Inferior parietal cortex (tissue), 1 donor: ENCODE measurements at regions not wholly inside any gene's neighbourhood (a gene's known extent, or its start where the extent isn't known, plus 50 kb on each side); places are given as distances from the start of the nearest gene placed in this dataset.

ENCODE experiments used
- DNase-seq: peaks from one replicate; pipeline ENCODE4 v3.0.0-alpha.2; 2016; ENCODE audit errors: extremely low spot score

DNA sequence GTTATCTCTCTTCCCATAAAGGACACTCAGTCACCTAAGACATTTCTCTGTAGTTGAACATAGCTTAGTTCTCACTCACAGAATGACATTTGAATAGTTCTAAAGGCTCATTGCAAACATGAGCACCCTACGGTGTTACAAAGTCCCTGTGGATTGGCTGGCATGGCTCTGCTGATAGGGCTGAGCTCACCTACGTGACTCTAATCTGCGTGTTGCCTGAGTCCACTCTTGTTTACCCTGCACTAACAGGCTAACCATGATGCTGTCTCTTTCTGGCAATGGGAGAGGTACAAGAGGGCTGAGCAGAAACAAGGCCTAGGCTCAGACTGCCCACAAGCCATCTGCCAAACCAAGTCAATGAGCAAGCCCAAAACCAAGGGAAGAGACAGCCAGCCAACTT is 103.6 kb downstream of the PALM2AKAP2 start:
- DNase-seq: no peak

GRCh38 chr9:109886041-109886440 is 106.0 kb downstream of the PALM2AKAP2 start:
- DNase-seq: peak; percentile 32

DNA sequence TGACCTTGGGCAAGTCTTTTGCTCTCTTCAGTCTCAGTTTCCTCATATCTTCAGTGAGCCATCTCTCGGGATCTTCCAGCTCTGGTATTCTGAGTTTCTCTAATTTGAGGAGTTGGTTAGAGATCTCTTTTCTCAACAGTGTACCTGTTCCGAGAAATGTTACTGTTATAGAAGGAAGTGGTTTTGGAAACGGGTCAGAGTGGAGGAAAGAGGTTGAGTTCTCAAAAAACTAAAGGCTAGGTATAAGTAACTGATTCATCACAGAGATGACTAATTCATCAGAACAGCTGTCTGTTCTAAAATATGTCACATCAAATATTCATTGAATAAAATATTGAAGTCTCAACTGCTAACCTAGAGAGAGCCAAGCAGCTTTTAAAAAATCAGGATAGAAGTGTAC is 106.6 kb downstream of the PALM2AKAP2 start:
- DNase-seq: no peak

GRCh38 chr9:109887079-109887478 is 107.1 kb downstream of the PALM2AKAP2 start:
- DNase-seq: no peak

GRCh38 chr9:109888695-109889094 is 108.7 kb downstream of the PALM2AKAP2 start:
- DNase-seq: no peak

GRCh38 chr9:109889456-109889855 is 109.5 kb downstream of the PALM2AKAP2 start:
- DNase-seq: no peak

GRCh38 chr9:109893241-109893640 is 113.2 kb downstream of the PALM2AKAP2 start:
- no peak for DNase-seq

DNA sequence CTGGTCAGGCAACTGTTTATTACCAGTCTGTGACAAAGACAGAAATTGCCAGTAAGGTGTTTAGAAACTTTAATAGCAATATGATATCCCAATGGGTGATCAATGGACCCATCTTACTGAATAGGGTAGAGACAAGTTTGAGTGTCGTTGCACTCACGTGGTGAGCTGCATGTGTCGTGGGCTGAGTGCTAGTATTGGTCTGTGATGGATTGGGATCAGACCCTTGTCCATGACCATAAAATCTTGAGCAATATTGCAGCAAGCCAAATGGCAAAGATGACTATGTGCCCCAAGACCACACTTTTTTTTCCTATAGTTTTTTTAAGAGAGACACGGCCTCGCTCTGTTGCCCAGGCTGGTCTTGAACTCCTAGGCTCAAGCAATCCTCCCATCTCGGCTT is 114.5 kb downstream of the PALM2AKAP2 start:
- DNase-seq: no peak

- DNase-seq: no peak
Measured at GRCh38 chr9:109894921-109895758, 115.1 kb downstream of the PALM2AKAP2 start.

- DNase-seq: no peak
Measured at GRCh38 chr9:109901201-109901600, 121.2 kb downstream of the PALM2AKAP2 start.

DNA sequence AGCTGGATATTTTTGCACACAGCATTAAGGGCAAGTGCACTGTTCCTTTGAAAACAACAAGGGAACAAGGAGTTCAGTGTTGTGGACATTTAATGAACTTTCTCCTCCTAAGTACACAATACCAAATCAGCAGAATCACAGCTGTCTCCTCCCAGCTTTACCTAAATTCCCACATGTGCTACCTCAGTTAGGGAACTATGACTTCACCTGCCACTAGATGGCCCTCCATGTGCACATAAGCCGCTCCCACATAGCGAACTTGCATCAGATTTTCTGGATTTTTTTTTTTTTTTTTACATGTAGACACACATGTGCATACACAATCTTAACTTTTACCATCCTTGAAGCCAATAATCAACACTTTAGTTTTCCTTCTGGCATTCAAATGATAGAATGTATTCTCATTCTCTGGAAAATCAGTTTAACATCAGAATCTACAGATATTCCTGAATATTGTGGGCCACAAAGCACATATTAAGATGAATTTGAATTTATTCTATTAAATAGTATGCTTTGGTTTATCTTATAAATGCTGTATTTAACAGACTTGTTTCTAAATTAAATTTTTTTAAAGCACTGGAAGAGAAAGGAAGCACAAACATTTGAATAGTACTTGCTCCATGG is 123.6 kb downstream of the PALM2AKAP2 start:
- DNase-seq: no peak

- DNase-seq: no peak
Measured at GRCh38 chr9:109904666-109905065, 124.7 kb downstream of the PALM2AKAP2 start.

- no peak for DNase-seq
Measured at GRCh38 chr9:109905472-109905871, 125.5 kb downstream of the PALM2AKAP2 start.

GRCh38 chr9:109906766-109907382 is 126.9 kb downstream of the PALM2AKAP2 start:
- DNase-seq: no peak

GRCh38 chr9:109907400-109907799 is 127.4 kb downstream of the PALM2AKAP2 start:
- no peak for DNase-seq

GRCh38 chr9:109907810-109908458 is 127.9 kb downstream of the PALM2AKAP2 start:
- DNase-seq: no peak

DNA sequence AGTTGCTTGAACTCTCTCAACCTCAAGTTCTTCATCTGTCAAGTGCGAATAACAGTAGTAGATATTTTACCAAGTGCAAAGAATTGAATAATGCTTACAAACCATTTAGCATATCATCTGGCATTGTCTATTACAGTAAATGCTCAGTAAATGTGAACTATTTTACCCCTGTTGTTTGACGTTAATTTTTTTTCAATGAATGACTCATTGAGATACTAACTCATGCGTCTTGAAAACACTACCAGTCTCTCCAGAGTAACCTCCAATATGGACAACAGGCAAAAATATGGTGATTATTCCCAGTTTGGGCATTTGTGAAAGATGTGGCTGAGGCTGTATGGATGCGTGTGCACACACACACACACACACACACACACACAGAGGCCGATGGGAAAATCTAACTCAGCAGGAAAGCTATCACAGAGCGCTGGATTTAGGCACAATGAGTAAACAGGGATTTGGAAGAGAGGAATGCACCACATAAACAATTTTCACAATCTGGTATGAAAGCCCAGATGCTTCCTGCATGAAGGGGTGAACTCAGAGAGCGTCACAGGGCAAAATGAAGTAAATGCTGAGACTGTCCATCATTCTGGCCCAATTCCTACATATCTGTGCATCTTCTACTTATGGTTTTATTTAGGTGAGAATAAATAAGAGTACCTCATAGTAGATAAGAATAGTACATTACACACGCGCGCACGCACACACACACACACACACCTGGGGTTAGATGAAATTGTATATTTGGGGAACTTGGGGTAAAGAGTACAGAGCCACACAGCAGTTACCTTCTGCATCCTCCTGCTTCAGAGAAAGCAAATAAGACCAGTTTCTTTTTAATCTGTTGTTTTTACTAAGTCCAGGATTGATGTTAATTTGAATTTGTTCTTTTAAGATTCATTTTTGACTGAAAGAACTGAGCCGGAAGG is 128.7 kb downstream of the PALM2AKAP2 start:
- no peak for DNase-seq

DNA sequence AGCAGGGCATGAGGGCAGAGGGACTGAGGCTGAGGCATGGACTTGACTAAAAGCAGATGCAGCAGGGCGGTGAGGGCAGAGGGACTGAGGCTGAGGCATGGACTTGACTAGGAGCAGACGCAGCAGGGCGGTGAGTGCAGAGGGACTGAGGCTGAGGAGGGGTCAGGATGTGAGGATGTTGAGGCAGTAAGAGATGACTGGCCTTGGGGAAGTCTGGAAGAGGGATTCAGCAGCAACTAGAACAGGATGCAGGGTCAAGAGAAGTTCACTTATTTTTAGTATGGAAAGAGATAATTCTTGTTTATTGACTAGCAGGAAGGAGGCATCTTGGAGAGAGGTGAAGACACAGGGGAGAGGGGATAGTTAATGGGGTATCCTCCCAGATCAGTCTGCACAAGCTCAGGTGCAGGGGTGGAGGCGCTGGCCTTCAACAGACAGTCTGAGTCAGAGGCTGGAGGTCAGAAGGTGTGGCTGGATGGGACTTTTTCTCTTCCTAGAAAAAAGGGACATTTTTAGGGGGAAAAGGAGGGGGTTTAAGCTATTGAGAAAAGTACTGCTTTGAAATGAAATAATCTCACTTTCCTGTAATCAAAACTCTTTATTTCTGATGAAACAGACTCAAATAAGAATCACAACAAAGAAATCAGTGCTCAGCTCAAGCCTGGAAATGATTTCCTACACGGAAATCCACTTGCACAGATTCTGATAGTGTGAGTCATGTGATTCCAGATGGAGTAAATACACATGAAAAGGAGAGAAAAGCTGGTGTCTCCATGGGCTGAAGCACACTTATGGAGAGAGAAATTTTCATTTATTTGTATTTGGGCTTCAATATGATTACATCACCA is 130.9 kb downstream of the PALM2AKAP2 start:
- no peak for DNase-seq

DNA sequence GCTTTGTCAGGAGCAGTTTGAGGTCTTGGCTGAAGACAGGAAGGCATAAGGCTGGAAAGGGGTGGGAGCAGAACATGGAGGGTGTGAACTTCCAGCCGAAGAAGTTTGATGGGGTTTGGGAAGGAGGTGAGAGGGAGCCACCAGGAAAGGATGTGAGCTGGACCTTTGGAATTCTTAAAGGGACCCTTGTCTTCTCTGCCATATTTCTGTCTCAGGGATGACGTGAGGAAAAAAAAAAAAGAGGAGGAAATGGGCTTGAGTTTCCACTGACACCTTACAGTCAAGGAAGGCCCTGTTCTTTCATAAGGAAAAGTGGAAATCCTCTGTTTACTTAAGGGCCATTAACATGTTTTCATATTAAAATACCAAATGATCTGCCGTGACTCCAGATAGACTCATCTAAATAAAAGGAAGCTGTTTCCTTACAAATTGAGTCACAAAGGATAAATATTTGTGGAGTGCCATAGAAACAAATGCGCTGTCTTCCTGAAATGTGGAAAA is 132.1 kb downstream of the PALM2AKAP2 start:
- DNase-seq: no peak
